ENCODE measurements at regions not wholly inside any gene's neighbourhood (a gene's known extent, or its start where the extent isn't known, plus 50 kb on each side); places are given as distances from the start of the nearest gene placed in this dataset.
A peak's percentile ranks its signal among the peaks of the same experiment; 100 is the strongest.

DNA sequence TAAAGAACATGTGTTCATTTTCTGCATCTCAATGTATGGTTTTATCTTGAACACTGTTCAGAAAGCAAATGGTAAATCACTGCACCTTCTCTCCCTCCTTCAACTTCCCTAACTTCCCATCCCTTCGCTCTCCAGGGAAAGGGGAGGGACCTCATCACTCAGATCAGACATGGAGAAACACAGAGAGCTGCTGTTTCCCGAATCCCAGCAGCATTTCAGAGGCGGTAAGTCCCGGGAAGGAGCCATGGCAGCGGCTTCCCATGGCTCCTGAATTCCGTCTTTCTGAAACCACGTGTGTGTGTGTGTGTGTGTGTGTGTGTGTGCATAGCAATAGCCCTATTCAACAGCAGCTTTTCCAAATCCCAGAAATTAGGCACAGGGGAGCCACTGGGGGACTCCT lies 125.4 kb upstream of the TMCC3 start:
- no peak overlapping the region for H3K4me3 ChIP-seq (ENCODE audit: low read depth, low read length)
- TF ChIP-seq, protein P1, sequence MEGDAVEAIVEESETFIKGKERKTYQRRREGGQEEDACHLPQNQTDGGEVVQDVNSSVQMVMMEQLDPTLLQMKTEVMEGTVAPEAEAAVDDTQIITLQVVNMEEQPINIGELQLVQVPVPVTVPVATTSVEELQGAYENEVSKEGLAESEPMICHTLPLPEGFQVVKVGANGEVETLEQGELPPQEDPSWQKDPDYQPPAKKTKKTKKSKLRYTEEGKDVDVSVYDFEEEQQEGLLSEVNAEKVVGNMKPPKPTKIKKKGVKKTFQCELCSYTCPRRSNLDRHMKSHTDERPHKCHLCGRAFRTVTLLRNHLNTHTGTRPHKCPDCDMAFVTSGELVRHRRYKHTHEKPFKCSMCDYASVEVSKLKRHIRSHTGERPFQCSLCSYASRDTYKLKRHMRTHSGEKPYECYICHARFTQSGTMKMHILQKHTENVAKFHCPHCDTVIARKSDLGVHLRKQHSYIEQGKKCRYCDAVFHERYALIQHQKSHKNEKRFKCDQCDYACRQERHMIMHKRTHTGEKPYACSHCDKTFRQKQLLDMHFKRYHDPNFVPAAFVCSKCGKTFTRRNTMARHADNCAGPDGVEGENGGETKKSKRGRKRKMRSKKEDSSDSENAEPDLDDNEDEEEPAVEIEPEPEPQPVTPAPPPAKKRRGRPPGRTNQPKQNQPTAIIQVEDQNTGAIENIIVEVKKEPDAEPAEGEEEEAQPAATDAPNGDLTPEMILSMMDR (IDR thresholded peaks at IDR 0.05; ENCODE audit: control insufficient read depth, extremely low read depth, insufficient read depth): no peak
- no peak for DNase-seq (ENCODE audit: low read depth)

DNA sequence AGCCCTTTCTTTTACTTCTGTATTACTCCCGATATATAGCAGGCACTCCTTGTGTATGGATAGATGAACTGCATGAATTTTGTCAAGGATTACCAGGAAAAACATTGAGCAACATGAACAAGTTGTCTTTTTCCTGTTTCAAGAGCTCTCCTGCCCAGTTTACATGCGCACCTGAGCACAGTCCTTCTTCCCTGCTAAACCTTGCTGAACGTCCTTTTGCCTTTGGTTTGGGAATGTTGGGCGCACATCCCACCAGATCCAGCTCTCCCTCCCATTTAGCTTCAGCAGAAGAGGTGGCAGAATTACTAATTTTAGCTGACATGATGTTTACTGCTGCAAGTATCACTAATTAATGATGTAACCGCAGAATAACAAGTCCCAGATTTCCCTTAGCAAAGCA lies 121.4 kb upstream of the TMCC3 start:
- TF ChIP-seq, protein P1 (IDR thresholded peaks at IDR 0.05; ENCODE audit: control insufficient read depth, extremely low read depth, insufficient read depth): no peak
- DNase-seq (ENCODE audit: low read depth): no peak
- no peak overlapping the region for H3K4me3 ChIP-seq (ENCODE audit: low read depth, low read length)

DNA sequence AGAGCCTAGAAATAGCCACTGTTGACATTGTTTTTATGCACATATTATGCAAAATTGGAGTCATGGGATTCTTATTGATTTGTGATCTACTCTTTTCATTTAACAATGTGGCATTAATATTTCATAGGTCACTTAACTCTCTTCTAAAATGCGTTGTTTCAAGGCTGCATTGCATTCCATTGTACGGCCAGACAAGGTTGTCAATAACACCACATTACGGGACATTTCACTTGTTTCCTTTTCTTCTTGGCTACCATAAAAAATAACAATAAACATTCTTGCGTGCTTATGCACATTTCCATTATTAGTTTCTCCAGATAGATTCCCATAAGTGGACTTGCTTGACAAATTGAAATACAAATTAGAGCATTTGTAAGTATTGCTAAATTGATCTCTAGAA lies 120.8 kb upstream of the TMCC3 start:
- TF ChIP-seq, protein P1 (IDR thresholded peaks at IDR 0.05; ENCODE audit: control insufficient read depth, extremely low read depth, insufficient read depth): no peak
- DNase-seq (ENCODE audit: low read depth): no peak
- no peak overlapping the region for H3K4me3 ChIP-seq (ENCODE audit: low read depth, low read length)

DNA sequence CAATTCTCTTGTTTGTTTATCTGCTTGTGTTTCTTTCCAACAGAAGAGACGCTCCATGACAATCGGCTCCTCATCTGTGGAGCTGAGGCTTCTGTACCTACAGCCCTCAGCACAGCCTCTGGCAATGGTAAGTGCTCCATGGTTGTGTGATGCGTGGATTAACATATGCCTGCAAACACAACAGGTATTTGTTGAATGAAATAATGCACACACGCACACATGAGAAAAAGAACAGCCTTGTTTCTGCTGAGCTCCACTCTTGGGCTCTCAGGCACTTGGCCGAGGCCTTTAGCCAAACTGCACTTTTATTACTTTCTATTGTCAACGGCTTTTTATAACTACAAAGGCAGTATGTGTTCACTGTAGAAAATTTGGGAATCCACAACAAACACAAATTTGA lies 120.4 kb upstream of the TMCC3 start:
- peak; percentile 15 for DNase-seq (ENCODE audit: low read depth)
- TF ChIP-seq, protein P1 (IDR thresholded peaks at IDR 0.05; ENCODE audit: control insufficient read depth, extremely low read depth, insufficient read depth): no peak
- H3K4me3 ChIP-seq (ENCODE audit: low read depth, low read length): no peak overlapping the region

DNA sequence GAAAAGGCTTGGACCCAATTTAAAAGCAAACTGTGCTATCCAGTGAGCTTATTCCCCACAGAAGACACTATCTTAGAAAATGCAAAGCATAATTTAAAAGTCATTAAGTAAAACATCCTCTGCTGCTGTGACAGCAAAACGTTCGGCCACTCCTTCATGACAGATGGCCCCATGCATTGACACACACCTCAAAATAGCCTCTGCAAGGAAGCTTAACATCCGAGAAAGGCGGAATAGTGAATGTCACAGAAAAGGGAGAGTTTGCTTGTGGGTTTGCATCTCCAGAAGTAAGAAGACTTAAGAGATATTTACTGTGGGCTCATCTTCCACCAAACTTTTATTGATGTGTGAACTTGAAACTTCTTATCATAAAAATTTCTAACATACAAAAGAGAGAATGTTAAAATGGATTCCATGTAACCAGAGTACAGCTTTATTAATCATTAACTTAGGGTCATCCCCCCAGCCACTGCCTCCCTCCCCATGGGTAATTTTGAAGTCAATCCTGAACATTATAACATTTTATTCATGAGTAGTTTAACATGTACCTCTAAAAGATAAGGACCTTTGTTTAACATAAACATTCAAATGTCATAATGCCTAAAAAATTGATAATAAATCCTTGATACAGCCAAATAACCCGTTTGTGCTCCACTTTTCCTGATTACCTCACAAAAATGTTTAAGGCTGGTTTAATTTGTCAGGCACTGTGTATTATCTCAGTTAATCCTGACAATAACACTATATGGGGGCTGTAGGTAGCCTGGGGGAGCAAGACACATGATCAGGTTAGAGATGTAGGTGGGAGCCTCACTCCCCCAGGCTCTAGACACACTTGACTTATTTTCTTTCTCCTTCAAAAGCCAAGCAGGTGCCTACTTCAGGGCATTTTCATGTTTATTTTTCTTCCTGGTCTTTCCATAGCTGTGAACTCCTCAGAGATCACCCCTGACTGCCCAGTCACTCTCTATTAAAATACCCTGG lies 119.7 kb upstream of the TMCC3 start:
- TF ChIP-seq, protein P1 (IDR thresholded peaks at IDR 0.05; ENCODE audit: control insufficient read depth, extremely low read depth, insufficient read depth): no peak
- no peak for DNase-seq (ENCODE audit: low read depth)
- H3K4me3 ChIP-seq (ENCODE audit: low read depth, low read length): no peak overlapping the region

DNA sequence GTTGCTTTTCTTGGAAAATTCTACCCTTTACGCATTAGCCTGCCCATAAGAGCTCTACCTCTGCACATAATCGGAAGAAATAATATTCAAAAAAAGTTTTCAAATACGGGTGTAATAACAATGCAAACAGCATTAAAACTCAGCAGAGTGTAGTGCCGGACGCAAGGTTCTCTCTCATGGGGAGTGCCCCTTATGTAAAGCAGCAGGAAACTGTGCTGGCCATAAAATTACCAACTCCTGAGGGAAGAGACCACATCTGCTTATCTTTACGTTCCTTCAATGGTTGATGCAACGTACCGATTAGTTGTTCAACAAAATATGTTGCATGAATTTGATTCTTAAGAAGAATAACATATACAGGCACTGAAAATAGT lies 118.7 kb upstream of the TMCC3 start:
- H3K4me3 ChIP-seq (ENCODE audit: low read depth, low read length): no peak overlapping the region
- no peak for DNase-seq (ENCODE audit: low read depth)
- TF ChIP-seq, protein P1 (IDR thresholded peaks at IDR 0.05; ENCODE audit: control insufficient read depth, extremely low read depth, insufficient read depth): no peak
